Esophagus squamous epithelium (tissue), 4 donors: ENCODE measurements at regions not wholly inside any gene's neighbourhood (a gene's known extent, or its start where the extent isn't known, plus 50 kb on each side); places are given as distances from the start of the nearest gene placed in this dataset.
"Not testable (repeated sequence)": the region's sequence is repeated elsewhere in the genome, so short reads cannot be mapped to it uniquely, and the experiment has no call there.

Source experiments
- POLR2A ChIP-seq, 4 donors: fragments of 450-650 bp; IDR thresholded peaks; one replicate each; pipeline ENCODE4 v1.6.1; 2017; ENCODE audit warnings: antibody characterized with exemption in 4 of 4, mild to moderate bottlenecking in 4 of 4, moderate library complexity in 3 of 4
- TF ChIP-seq, protein P1 (sequence below), 6 experiments: fragments of 450-650 bp in 4 of 6; fragments of 200-600 bp in 2 of 6; sonication (generic) in 2 of 6; IDR thresholded peaks; one replicate each; pipeline ENCODE4 v1.5.1; 2016 to 2019; ENCODE audit warnings: antibody characterized with exemption in 6 of 6, mild to moderate bottlenecking in 4 of 6, moderate library complexity in 4 of 6

- TF ChIP-seq, protein P1, sequence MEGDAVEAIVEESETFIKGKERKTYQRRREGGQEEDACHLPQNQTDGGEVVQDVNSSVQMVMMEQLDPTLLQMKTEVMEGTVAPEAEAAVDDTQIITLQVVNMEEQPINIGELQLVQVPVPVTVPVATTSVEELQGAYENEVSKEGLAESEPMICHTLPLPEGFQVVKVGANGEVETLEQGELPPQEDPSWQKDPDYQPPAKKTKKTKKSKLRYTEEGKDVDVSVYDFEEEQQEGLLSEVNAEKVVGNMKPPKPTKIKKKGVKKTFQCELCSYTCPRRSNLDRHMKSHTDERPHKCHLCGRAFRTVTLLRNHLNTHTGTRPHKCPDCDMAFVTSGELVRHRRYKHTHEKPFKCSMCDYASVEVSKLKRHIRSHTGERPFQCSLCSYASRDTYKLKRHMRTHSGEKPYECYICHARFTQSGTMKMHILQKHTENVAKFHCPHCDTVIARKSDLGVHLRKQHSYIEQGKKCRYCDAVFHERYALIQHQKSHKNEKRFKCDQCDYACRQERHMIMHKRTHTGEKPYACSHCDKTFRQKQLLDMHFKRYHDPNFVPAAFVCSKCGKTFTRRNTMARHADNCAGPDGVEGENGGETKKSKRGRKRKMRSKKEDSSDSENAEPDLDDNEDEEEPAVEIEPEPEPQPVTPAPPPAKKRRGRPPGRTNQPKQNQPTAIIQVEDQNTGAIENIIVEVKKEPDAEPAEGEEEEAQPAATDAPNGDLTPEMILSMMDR (IDR thresholded peaks at IDR 0.05), result not testable (repeated sequence)
- TF ChIP-seq POLR2A (IDR thresholded peaks at IDR 0.05), result not testable (repeated sequence)
Observed at GRCh38 chr10:38744446-38744845, 650.3 kb downstream of the ZNF37A start.
